GM18867 (cell line): ENCODE measurements at regions not wholly inside any gene's neighbourhood (a gene's known extent, or its start where the extent isn't known, plus 50 kb on each side); places are given as distances from the start of the nearest gene placed in this dataset.
"Not testable (repeated sequence)": the region's sequence is repeated elsewhere in the genome, so short reads cannot be mapped to it uniquely, and the experiment has no call there.

Source experiments
- ATAC-seq: cut with Tn5 transposase; IDR thresholded peaks from one replicate; pipeline ENCODE4 v1.9.1; 2021; ENCODE audit warnings: mild to moderate bottlenecking, moderate library complexity; ENCODE audit not compliant: unreplicated experiment

GRCh38 chr4:116561768-116562167 lies 523.6 kb downstream of the TRAM1L1 start:
- no peak for ATAC-seq

GRCh38 chr4:116551806-116552205 lies 533.6 kb downstream of the TRAM1L1 start:
- ATAC-seq = no peak

- ATAC-seq = no peak
These were observed 537.7 kb downstream of the TRAM1L1 start for GRCh38 chr4:116547632-116548031.

- no peak for ATAC-seq
These were observed 538.6 kb downstream of the TRAM1L1 start for GRCh38 chr4:116546759-116547158.

GRCh38 chr4:116544946-116545345 lies 540.4 kb downstream of the TRAM1L1 start:
- ATAC-seq = no peak

GRCh38 chr4:116539744-116540143 lies 545.6 kb downstream of the TRAM1L1 start:
- ATAC-seq = no peak

GRCh38 chr4:116537828-116538227 lies 547.5 kb downstream of the TRAM1L1 start:
- no peak for ATAC-seq

- not testable (repeated sequence) for ATAC-seq
These were observed 549.4 kb downstream of the TRAM1L1 start for GRCh38 chr4:116536024-116536423.

- no peak for ATAC-seq
These were observed 553.5 kb downstream of the TRAM1L1 start for GRCh38 chr4:116531870-116532269.

GRCh38 chr4:116531026-116531425 lies 554.4 kb downstream of the TRAM1L1 start:
- no peak for ATAC-seq

GRCh38 chr4:116530048-116530447 lies 555.3 kb downstream of the TRAM1L1 start:
- ATAC-seq = no peak

- ATAC-seq = no peak
These were observed 556.2 kb downstream of the TRAM1L1 start for GRCh38 chr4:116529129-116529528.

GRCh38 chr4:116522922-116523321 lies 562.5 kb downstream of the TRAM1L1 start:
- ATAC-seq = no peak

- ATAC-seq = no peak
These were observed 564.5 kb downstream of the TRAM1L1 start for GRCh38 chr4:116520886-116521285.

GRCh38 chr4:116516711-116517110 lies 568.7 kb downstream of the TRAM1L1 start:
- no peak for ATAC-seq

- no peak for ATAC-seq
These were observed 569.4 kb downstream of the TRAM1L1 start for GRCh38 chr4:116515959-116516358.

- ATAC-seq = no peak
These were observed 572.8 kb downstream of the TRAM1L1 start for GRCh38 chr4:116512552-116512951.

GRCh38 chr4:116501954-116502353 lies 583.4 kb downstream of the TRAM1L1 start:
- ATAC-seq = no peak

GRCh38 chr4:116500225-116500624 lies 585.2 kb downstream of the TRAM1L1 start:
- ATAC-seq = no peak

GRCh38 chr4:116489739-116490138 lies 595.6 kb downstream of the TRAM1L1 start:
- no peak for ATAC-seq

- ATAC-seq = no peak
These were observed 599.0 kb downstream of the TRAM1L1 start for GRCh38 chr4:116486401-116486800.

- no peak for ATAC-seq
These were observed 604.8 kb downstream of the TRAM1L1 start for GRCh38 chr4:116480546-116480945.

GRCh38 chr4:116478343-116478742 lies 607.0 kb downstream of the TRAM1L1 start:
- ATAC-seq = no peak

- ATAC-seq = peak; percentile 91
These were observed 615.8 kb downstream of the TRAM1L1 start for GRCh38 chr4:116469582-116469981.
